H1 (cell line): ENCODE measurements at regions not wholly inside any gene's neighbourhood (a gene's known extent, or its start where the extent isn't known, plus 50 kb on each side); places are given as distances from the start of the nearest gene placed in this dataset.

Source experiments
- CTCF ChIA-PET: fragments of 300-600 bp; sonication (Branson Sonifier 250); formaldehyde crosslinking; loops from one replicate; lab custom pipeline; 2021; ENCODE audit not compliant: partially characterized antibody; lab: Charles Lee
- POLR2A ChIA-PET: fragments of 300-600 bp; sonication (Branson Sonifier 250); formaldehyde crosslinking; loops from one replicate; lab custom pipeline; 2021; ENCODE audit warnings: inconsistent platforms; ENCODE audit not compliant: partially characterized antibody; lab: Charles Lee
- DNase-seq, 2 experiments: peaks; one replicate each; pipeline versions ENCODE4 v3.0.0 to v3.0.0-alpha.2; 2010 to 2022; ENCODE audit warnings: low spot score in 2 of 2, low read depth in 1 of 2, mixed read lengths in 1 of 2
- FAIRE-seq: peaks from 2 replicates; lab custom pipeline; 2011; peaks lifted over from hg19 to GRCh38; lab: Jason Lieb, UNC
- H2AFZ ChIP-seq: 2 replicates; pipeline ENCODE4 v1.8.1; 2012; ENCODE audit warnings: low read length, inconsistent platforms
- H2AK5ac ChIP-seq: 2 replicates; pipeline ENCODE4 v1.6.1; 2013; ENCODE audit warnings: low read depth, low read length
- H2BK120ac ChIP-seq: replicated peaks from 2 replicates; pipeline ENCODE3; 2013; ENCODE audit warnings: low read depth, low read length, inconsistent platforms
- H2BK12ac ChIP-seq: 2 replicates; pipeline ENCODE4 v1.6.1; 2013; ENCODE audit warnings: low read depth, low read length
- H2BK15ac ChIP-seq: 2 replicates; pipeline ENCODE4 v1.6.1; 2013; ENCODE audit warnings: low read length
- H2BK20ac ChIP-seq: 2 replicates; pipeline ENCODE4 v1.6.1; 2013; ENCODE audit warnings: low read length
- H2BK5ac ChIP-seq: 2 replicates; pipeline ENCODE4 v1.6.1; 2013; ENCODE audit warnings: low read depth, low read length
- H3K14ac ChIP-seq: 2 replicates; pipeline ENCODE4 v1.6.1; 2013; ENCODE audit warnings: inconsistent platforms; ENCODE audit not compliant: insufficient read length
- H3K18ac ChIP-seq: 2 replicates; pipeline ENCODE4 v1.6.1; 2013; ENCODE audit warnings: low read length; ENCODE audit errors: extremely low read depth
- H3K23ac ChIP-seq: 2 replicates; pipeline ENCODE4 v1.6.1; 2013; ENCODE audit warnings: inconsistent platforms; ENCODE audit not compliant: insufficient read length
- H3K23me2 ChIP-seq: 2 replicates; pipeline ENCODE4 v1.6.1; 2013; ENCODE audit warnings: low read depth, low read length
- H3K27ac ChIP-seq: 2 replicates; pipeline ENCODE4 v1.6.1; 2011; ENCODE audit warnings: low read depth, low read length, inconsistent platforms
- H3K27me3 ChIP-seq, 4 experiments: replicated peaks in 1 of 4; 1 replicate in 1 of 4; 2 replicates in 3 of 4; pipeline versions ENCODE4 v1.6.1 to v1.8.1; 2011 to 2013; ENCODE audit warnings: low read length in 3 of 4, mild to moderate bottlenecking in 3 of 4, inconsistent platforms in 2 of 4, mixed read lengths in 2 of 4, moderate library complexity in 1 of 4; ENCODE audit not compliant: control insufficient read depth in 3 of 4, insufficient read depth in 3 of 4; ENCODE audit errors: extremely low read depth in 1 of 4
- H3K36me3 ChIP-seq, 4 experiments: 2 replicates each; pipeline versions ENCODE4 v1.6.1 to v1.8.1; 2011 to 2013; ENCODE audit warnings: mild to moderate bottlenecking in 4 of 4, low read length in 3 of 4, moderate library complexity in 2 of 4, control low read depth in 1 of 4, inconsistent platforms in 1 of 4; ENCODE audit not compliant: insufficient read depth in 4 of 4, control insufficient read depth in 2 of 4
- H3K4ac ChIP-seq: replicated peaks from 2 replicates; pipeline ENCODE3; 2013; ENCODE audit warnings: low read length, low read depth, mixed read lengths, inconsistent platforms; ENCODE audit not compliant: insufficient read length
- H3K4me1 ChIP-seq, 4 experiments: replicated peaks in 1 of 4; 1 replicate in 1 of 4; 2 replicates in 3 of 4; pipeline versions ENCODE4 v1.6.1 to v1.8.1; 2011 to 2013; ENCODE audit warnings: low read length in 3 of 4, inconsistent platforms in 2 of 4, mixed read lengths in 1 of 4; ENCODE audit not compliant: insufficient read depth in 4 of 4, control insufficient read depth in 3 of 4
- H3K4me2 ChIP-seq, 2 experiments: 2 replicates each; pipeline versions ENCODE4 v1.6.1 to v1.8.1; 2011 to 2013; ENCODE audit warnings: low read depth in 2 of 2, low read length in 2 of 2, control low read depth in 1 of 2, inconsistent platforms in 1 of 2, mild to moderate bottlenecking in 1 of 2; ENCODE audit not compliant: insufficient read depth in 1 of 2
- H3K4me3 ChIP-seq, 4 experiments: fragments of 200-600, 300-600 bp in 1 of 4; sonication (generic), shearing (Covaris generic), sonication (Bioruptor Twin) in 1 of 4; 2 replicates each; pipeline versions ENCODE4 v1.5.1 to v1.8.1; 2011 to 2016; ENCODE audit warnings: low read length in 4 of 4, low read depth in 3 of 4, control low read depth in 2 of 4, inconsistent platforms in 2 of 4, mild to moderate bottlenecking in 2 of 4, mixed read lengths in 1 of 4, moderate library complexity in 1 of 4; ENCODE audit not compliant: insufficient read depth in 2 of 4; ENCODE audit errors: extremely low read depth in 1 of 4
- H3K56ac ChIP-seq: replicated peaks from 2 replicates; pipeline ENCODE3; 2013; ENCODE audit warnings: low read depth, mild to moderate bottlenecking, mixed read lengths, low read length, inconsistent platforms; ENCODE audit not compliant: insufficient read length
- H3K79me1 ChIP-seq: 2 replicates; pipeline ENCODE4 v1.6.1; 2013; ENCODE audit warnings: low read depth, low read length, control low read depth
- H3K79me2 ChIP-seq, 2 experiments: 2 replicates each; pipeline versions ENCODE4 v1.6.1 to v1.8.1; 2012 to 2013; ENCODE audit warnings: low read length in 2 of 2, mild to moderate bottlenecking in 2 of 2, inconsistent platforms in 1 of 2; ENCODE audit not compliant: insufficient read depth in 2 of 2, control insufficient read depth in 1 of 2
- H3K9ac ChIP-seq, 4 experiments: replicated peaks in 1 of 4; 1 replicate in 1 of 4; 2 replicates in 3 of 4; pipeline versions ENCODE4 v1.6.1 to v1.8.1; 2011 to 2013; ENCODE audit warnings: low read depth in 3 of 4, low read length in 3 of 4, control low read depth in 2 of 4, mild to moderate bottlenecking in 2 of 4, moderate library complexity in 2 of 4, inconsistent platforms in 1 of 4; ENCODE audit errors: extremely low read depth in 1 of 4
- H3K9me3 ChIP-seq, 2 experiments: 2 replicates each; pipeline versions ENCODE4 v1.6.1 to v1.8.1; 2012 to 2013; ENCODE audit warnings: mild to moderate bottlenecking in 2 of 2, moderate library complexity in 2 of 2, control low read depth in 1 of 2, inconsistent platforms in 1 of 2, low read depth in 1 of 2, low read length in 1 of 2, mixed read lengths in 1 of 2; ENCODE audit not compliant: insufficient read depth in 2 of 2
- H4K20me1 ChIP-seq, 2 experiments: replicated peaks in 1 of 2; 2 replicates each; pipeline versions ENCODE3 to v1.8.1; 2011 to 2013; ENCODE audit warnings: inconsistent platforms in 2 of 2, low read length in 2 of 2, mild to moderate bottlenecking in 1 of 2; ENCODE audit not compliant: insufficient read depth in 2 of 2, control insufficient read depth in 1 of 2
- H4K5ac ChIP-seq: 2 replicates; pipeline ENCODE4 v1.6.1; 2013; ENCODE audit warnings: low read length, low read depth, mixed read lengths, inconsistent platforms; ENCODE audit not compliant: insufficient read length
- H4K8ac ChIP-seq: 2 replicates; pipeline ENCODE4 v1.8.0; 2013; ENCODE audit warnings: mild to moderate bottlenecking, moderate library complexity, low read length, inconsistent platforms; ENCODE audit not compliant: insufficient read depth; ENCODE audit errors: extremely low read depth
- H4K91ac ChIP-seq: replicated peaks from 2 replicates; pipeline ENCODE3; 2013; ENCODE audit warnings: low read length, mixed read lengths, inconsistent platforms; ENCODE audit not compliant: insufficient read length
- CBX5 ChIP-seq: fragments of 300-800, 300-1000 bp; sonication (generic); IDR thresholded peaks from 2 replicates; pipeline ENCODE4 v1.7.1; 2016; ENCODE audit warnings: antibody characterized with exemption, low read length, low read depth
- CBX8 ChIP-seq: fragments of 300-800, 300-1000 bp; sonication (generic); IDR thresholded peaks from 2 replicates; pipeline ENCODE4 v1.7.1; 2016; ENCODE audit warnings: low read depth, low read length, borderline replicate concordance
- CHD2 ChIP-seq: IDR thresholded peaks from 2 replicates; pipeline ENCODE4 v1.6.1; 2012; ENCODE audit warnings: low read length, improper control_type of control experiment
- EP300 ChIP-seq, 2 experiments: IDR thresholded peaks; 1 replicate in 1 of 2; 2 replicates in 1 of 2; pipeline ENCODE4 v1.6.1; 2011 to 2012; ENCODE audit warnings: low read depth in 2 of 2, low read length in 2 of 2, mild to moderate bottlenecking in 2 of 2, borderline replicate concordance in 1 of 2, inconsistent platforms in 1 of 2, moderate library complexity in 1 of 2
- JUN ChIP-seq: IDR thresholded peaks from 2 replicates; pipeline ENCODE4 v1.6.1; 2011; ENCODE audit warnings: low read depth, mild to moderate bottlenecking, improper control_type of control experiment, low read length
- NANOG ChIP-seq: IDR thresholded peaks from 2 replicates; pipeline ENCODE4 v1.6.1; 2011; ENCODE audit warnings: low read length, low read depth, mild to moderate bottlenecking, inconsistent platforms; ENCODE audit not compliant: insufficient read depth, poor library complexity, severe bottlenecking
- RFX5 ChIP-seq: IDR thresholded peaks from 2 replicates; pipeline ENCODE4 v1.6.1; 2011; ENCODE audit warnings: low read depth, low read length, improper control_type of control experiment, borderline replicate concordance
- SP4 ChIP-seq: IDR thresholded peaks from 2 replicates; pipeline ENCODE4 v1.6.1; 2012; ENCODE audit warnings: low read length, inconsistent platforms
- SRF ChIP-seq: IDR thresholded peaks from 2 replicates; pipeline ENCODE4 v1.6.1; 2011; ENCODE audit warnings: mild to moderate bottlenecking, low read depth, low read length, moderate library complexity
- WGBS, 2 experiments: shearing (Covaris generic) in 1 of 2; methylation state at CpG; one replicate each; pipeline versions ENCODE4 v1.1.6 to v1.1.7; 2013 to 2015; ENCODE audit warnings: low lambda C conversion rate in 2 of 2, mixed read lengths in 2 of 2, inconsistent platforms in 1 of 2, low coverage in 1 of 2, missing lambda C conversion rate in 1 of 2; ENCODE audit not compliant: insufficient replicate concordance in 2 of 2, insufficient coverage in 1 of 2, insufficient read length in 1 of 2; ENCODE audit errors: extremely low coverage in 1 of 2, missing lambda C conversion rate in 1 of 2; 5-methylcytosine and 5-hydroxymethylcytosine counted together

- H3K4ac ChIP-seq: no peak overlapping the region
- H4K20me1 ChIP-seq: no peaks in the 10 kb centered on the region
- no peak overlapping the region for H4K8ac ChIP-seq
- no peaks in the 10 kb centered on the region for H3K36me3 ChIP-seq
- no peak overlapping the region for H3K56ac ChIP-seq
- H3K4me2 ChIP-seq: no peak overlapping the region
- no peaks in the 10 kb centered on the region for H3K27me3 ChIP-seq
- no peak overlapping the region for H2AK5ac ChIP-seq
- no peak overlapping the region for H4K5ac ChIP-seq
- H2BK15ac ChIP-seq: no peak overlapping the region
- no peak overlapping the region for H3K4me3 ChIP-seq
- H2AFZ ChIP-seq: no peak overlapping the region
- 83% methylated on average over 2 of the region's 2 CpGs; no CpG with 5 or more reads in 1 of the 2 experiments for whole genome bisulfite sequencing, 2 experiments
- H3K9ac ChIP-seq: no peak overlapping the region
- no peak overlapping the region for H3K18ac ChIP-seq
- H3K9me3 ChIP-seq: no peaks in the 10 kb centered on the region
- no peak overlapping the region for H2BK5ac ChIP-seq
- no peaks in the 10 kb centered on the region for H3K23me2 ChIP-seq
- FAIRE-seq (no peak), DNase-seq (no peak)
- H3K79me1 ChIP-seq: no peaks in the 10 kb centered on the region
- H3K23ac ChIP-seq: no peak overlapping the region
- H2BK12ac ChIP-seq: no peak overlapping the region
- ChIA-PET POLR2A (no interaction called here), CTCF (no interaction called here)
- TF ChIP-seq EP300 (IDR thresholded peaks at IDR 0.05; ENCODE audit: borderline replicate concordance in 1 of 2, low read depth in 2 of 2, low read length in 2 of 2) (no peak), NANOG (no peak), SRF (no peak), CBX5 (no peak), CBX8 (no peak), SP4 (no peak), JUN (no peak), CHD2 (no peak), RFX5 (no peak)
- H2BK120ac ChIP-seq: no peak overlapping the region
- no peak overlapping the region for H3K27ac ChIP-seq
- peaks cover 0 to 5% (median 0%) of the 10 kb centered on the region in 4 experiments; a peak in 1 of 7 replicates for H3K4me1 ChIP-seq
- H3K79me2 ChIP-seq: no peaks in the 10 kb centered on the region
- no peak overlapping the region for H2BK20ac ChIP-seq
- H4K91ac ChIP-seq: no peak overlapping the region
- no peak overlapping the region for H3K14ac ChIP-seq
These were observed 345.2 kb upstream of the SLC8A1 start for GRCh38 chr2:40797120-40797519.
